WTC11 (cell line): ENCODE measurements at regions not wholly inside any gene's neighbourhood (a gene's known extent, or its start where the extent isn't known, plus 50 kb on each side); places are given as distances from the start of the nearest gene placed in this dataset.

ENCODE experiments used
- ATAC-seq: fragments of 200-7000 bp; cut with Tn5 transposase; 2 replicates; pipeline ENCODE4 v1.10.0; 2021; ENCODE audit warnings: mild to moderate bottlenecking, moderate library complexity
- CTCF ChIA-PET: fragments of 300-600 bp; sonication (Branson Sonifier 250); formaldehyde crosslinking; loops from one replicate; lab custom pipeline; 2021; ENCODE audit warnings: antibody characterized with exemption; lab: Charles Lee
- POLR2A ChIA-PET: fragments of 350-600 bp; sonication (Branson Sonifier 250); formaldehyde crosslinking; loops from one replicate; lab custom pipeline; 2021; ENCODE audit warnings: antibody characterized with exemption; lab: Charles Lee
- DNase-seq: peaks from one replicate; pipeline ENCODE4 v3.0.0; 2021; ENCODE audit warnings: low spot score
- H3K27ac Mint-ChIP-seq: 2 replicates; pipeline ENCODE4 v1.8.0; 2021; ENCODE audit warnings: mixed read lengths
- H3K27me3 Mint-ChIP-seq: 2 replicates; pipeline ENCODE4 v1.8.0; 2021; ENCODE audit warnings: low read depth, mild to moderate bottlenecking, moderate library complexity, mixed read lengths
- H3K36me3 Mint-ChIP-seq: 2 replicates; pipeline ENCODE4 v1.8.0; 2021; ENCODE audit warnings: mixed read lengths
- H3K4me1 Mint-ChIP-seq: 2 replicates; pipeline ENCODE4 v1.8.0; 2022; ENCODE audit warnings: mixed read lengths
- H3K4me3 Mint-ChIP-seq: 2 replicates; pipeline ENCODE4 v1.8.0; 2021; ENCODE audit warnings: mild to moderate bottlenecking, moderate library complexity, mixed read lengths
- H3K9me3 Mint-ChIP-seq: 2 replicates; pipeline ENCODE4 v1.8.0; 2021; ENCODE audit warnings: mixed read lengths
- ATF2 ChIP-seq: sonication (generic); formaldehyde crosslinking; IDR thresholded peaks from 2 replicates; pipeline ENCODE4 v1.8.1; 2022; ENCODE audit warnings: low read depth, missing genetic modification reagents, borderline replicate concordance
- ESRRA ChIP-seq: sonication (generic); formaldehyde crosslinking; IDR thresholded peaks from 2 replicates; pipeline ENCODE4 v1.8.1; 2022; ENCODE audit warnings: mild to moderate bottlenecking, missing genetic modification reagents, borderline replicate concordance
- GABPB1 ChIP-seq: sonication (generic); formaldehyde crosslinking; IDR thresholded peaks from 2 replicates; pipeline ENCODE4 v1.8.1; 2023; ENCODE audit warnings: mild to moderate bottlenecking, missing genetic modification reagents
- GRHL2 ChIP-seq: fragments of 250-450 bp; sonication (Bioruptor Pico); IDR thresholded peaks from 2 replicates; pipeline ENCODE4 v1.8.0; 2022; ENCODE audit warnings: mild to moderate bottlenecking, moderate library complexity; ENCODE audit not compliant: insufficient replicate concordance, severe bottlenecking
- HMGXB4 ChIP-seq: sonication (generic); formaldehyde crosslinking; IDR thresholded peaks from 2 replicates; pipeline ENCODE4 v1.8.1; 2023; ENCODE audit warnings: mild to moderate bottlenecking, moderate library complexity, missing genetic modification reagents
- KAT7 ChIP-seq: sonication (generic); formaldehyde crosslinking; IDR thresholded peaks from 2 replicates; pipeline ENCODE4 v1.8.1; 2023; ENCODE audit warnings: missing genetic modification reagents, mild to moderate bottlenecking, borderline replicate concordance
- MLX ChIP-seq: sonication (generic); formaldehyde crosslinking; IDR thresholded peaks from 2 replicates; pipeline ENCODE4 v1.8.1; 2023; ENCODE audit warnings: mild to moderate bottlenecking, missing genetic modification reagents, moderate library complexity
- MYBL2 ChIP-seq: sonication (generic); formaldehyde crosslinking; IDR thresholded peaks from 2 replicates; pipeline ENCODE4 v1.8.1; 2023; ENCODE audit warnings: mild to moderate bottlenecking, moderate library complexity, missing genetic modification reagents
- NFYB ChIP-seq: sonication (generic); formaldehyde crosslinking; conservative IDR thresholded peaks from 2 replicates; pipeline ENCODE4 v1.8.0; 2022; ENCODE audit warnings: low read depth, missing genetic modification reagents
- NR3C1 ChIP-seq: sonication (generic); formaldehyde crosslinking; conservative IDR thresholded peaks from 2 replicates; pipeline ENCODE4 v1.8.1; 2023; ENCODE audit warnings: low read depth, mild to moderate bottlenecking, missing genetic modification reagents
- RELA ChIP-seq: sonication (generic); formaldehyde crosslinking; IDR thresholded peaks from 2 replicates; pipeline ENCODE4 v1.8.1; 2022; ENCODE audit warnings: missing genetic modification reagents, mild to moderate bottlenecking, borderline replicate concordance
- SOX15 ChIP-seq: fragments of 250-450 bp; sonication (Bioruptor Pico); IDR thresholded peaks from 2 replicates; pipeline ENCODE4 v1.9.0; 2021; ENCODE audit warnings: mild to moderate bottlenecking
- SP1 ChIP-seq: sonication (generic); formaldehyde crosslinking; conservative IDR thresholded peaks from 2 replicates; pipeline ENCODE4 v1.8.1; 2022; ENCODE audit warnings: missing genetic modification reagents
- ZBTB43 ChIP-seq: sonication (generic); formaldehyde crosslinking; IDR thresholded peaks from 2 replicates; pipeline ENCODE4 v1.8.1; 2023; ENCODE audit warnings: mild to moderate bottlenecking, missing genetic modification reagents
- ZNF232 ChIP-seq: sonication (generic); formaldehyde crosslinking; IDR thresholded peaks from 2 replicates; pipeline ENCODE4 v1.8.0; 2022; ENCODE audit warnings: mild to moderate bottlenecking, missing genetic modification reagents
- ZNF263 ChIP-seq: sonication (generic); formaldehyde crosslinking; IDR thresholded peaks from 2 replicates; pipeline ENCODE4 v1.8.1; 2022; ENCODE audit warnings: low read depth, mild to moderate bottlenecking, moderate library complexity, missing genetic modification reagents
- ZNF396 ChIP-seq: fragments of 250-450 bp; sonication (Bioruptor Pico); IDR thresholded peaks from 2 replicates; pipeline ENCODE4 v1.8.0; 2021; ENCODE audit warnings: mild to moderate bottlenecking, moderate library complexity, borderline replicate concordance
- ZNF423 ChIP-seq: fragments of 250-450 bp; sonication (Bioruptor Pico); IDR thresholded peaks from 2 replicates; pipeline ENCODE4 v2.1.2; 2022; ENCODE audit warnings: mild to moderate bottlenecking, moderate library complexity
- ZSCAN18 ChIP-seq: fragments of 250-450 bp; sonication (Bioruptor Pico); IDR thresholded peaks from 2 replicates; pipeline ENCODE4 v2.1.2; 2022; ENCODE audit warnings: mild to moderate bottlenecking, moderate library complexity
- TF ChIP-seq, protein P1 (sequence below): sonication (generic); formaldehyde crosslinking; IDR thresholded peaks from 2 replicates; pipeline ENCODE4 v1.8.0; 2022; ENCODE audit warnings: mild to moderate bottlenecking, missing genetic modification reagents
- TF ChIP-seq, protein P2 (sequence below): sonication (generic); formaldehyde crosslinking; IDR thresholded peaks from 2 replicates; pipeline ENCODE4 v1.8.0; 2022; ENCODE audit warnings: mild to moderate bottlenecking, missing genetic modification reagents
- TF ChIP-seq, protein P3 (sequence below): sonication (generic); formaldehyde crosslinking; IDR thresholded peaks from 2 replicates; pipeline ENCODE4 v1.8.0; 2023; ENCODE audit warnings: missing genetic modification reagents, mild to moderate bottlenecking, borderline replicate concordance

GRCh38 chr3:84744130-84744529, 214.7 kb upstream of the CADM2 start:
- ChIA-PET POLR2A (no interaction called here), CTCF (interaction anchor here (0.6 to 1.0 kb wide), 2 partner anchors 196 to 623 kb away, joined by 3 to 4 read pairs; no protein-coding TSS in a partner anchor)
- H3K27ac Mint-ChIP-seq = peak overlapping the region; percentile 83; the same call in 1 of the 2 replicates

GRCh38 chr3:84755860-84756259, 202.9 kb upstream of the CADM2 start:
- Mint-ChIP-seq H3K27me3 (no peaks in the 10 kb centered on the region), H3K36me3 (no peaks in the 10 kb centered on the region; the same call in 1 of the 2 replicates), H3K9me3 (peaks cover 20% of the 10 kb centered on the region), H3K4me3 (no peak overlapping the region), H3K4me1 (peaks cover 10% of the 10 kb centered on the region), H3K27ac (no peak overlapping the region)
- CTCF ChIA-PET = no interaction called here
- ATAC-seq = no peak
- POLR2A ChIA-PET = no interaction called here
- no peak for DNase-seq
- TF ChIP-seq GRHL2 (CRISPR knock-in tag) (no peak), ZBTB43 (no peak), ZNF423 (no peak), RELA (CRISPR knock-in tag) (no peak), ZSCAN18 (CRISPR knock-in tag) (no peak), KAT7 (CRISPR knock-in tag) (no peak), ZNF232 (CRISPR knock-in tag) (no peak), HMGXB4 (CRISPR knock-in tag) (no peak), ESRRA (CRISPR knock-in tag) (no peak), SP1 (CRISPR knock-in tag) (no peak)
- TF ChIP-seq, protein P1, sequence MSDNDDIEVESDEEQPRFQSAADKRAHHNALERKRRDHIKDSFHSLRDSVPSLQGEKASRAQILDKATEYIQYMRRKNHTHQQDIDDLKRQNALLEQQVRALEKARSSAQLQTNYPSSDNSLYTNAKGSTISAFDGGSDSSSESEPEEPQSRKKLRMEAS (CRISPR knock-in tag) = no peak
- TF ChIP-seq, protein P2, sequence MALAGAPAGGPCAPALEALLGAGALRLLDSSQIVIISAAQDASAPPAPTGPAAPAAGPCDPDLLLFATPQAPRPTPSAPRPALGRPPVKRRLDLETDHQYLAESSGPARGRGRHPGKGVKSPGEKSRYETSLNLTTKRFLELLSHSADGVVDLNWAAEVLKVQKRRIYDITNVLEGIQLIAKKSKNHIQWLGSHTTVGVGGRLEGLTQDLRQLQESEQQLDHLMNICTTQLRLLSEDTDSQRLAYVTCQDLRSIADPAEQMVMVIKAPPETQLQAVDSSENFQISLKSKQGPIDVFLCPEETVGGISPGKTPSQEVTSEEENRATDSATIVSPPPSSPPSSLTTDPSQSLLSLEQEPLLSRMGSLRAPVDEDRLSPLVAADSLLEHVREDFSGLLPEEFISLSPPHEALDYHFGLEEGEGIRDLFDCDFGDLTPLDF = no peak

More at GRCh38 chr3:84744130-84744529, 214.7 kb upstream of the CADM2 start:
- H3K27me3 Mint-ChIP-seq = no peaks in the 10 kb centered on the region
- ATAC-seq = no peak
- peaks cover 6% of the 10 kb centered on the region for H3K4me1 Mint-ChIP-seq
- no peak for DNase-seq
- H3K4me3 Mint-ChIP-seq = no peak overlapping the region
- H3K36me3 Mint-ChIP-seq = no peaks in the 10 kb centered on the region
- no peaks in the 10 kb centered on the region for H3K9me3 Mint-ChIP-seq
- no peak for TF ChIP-seq SOX15 (CRISPR knock-in tag)
- TF ChIP-seq ZNF396 (CRISPR knock-in tag) = no peak
- TF ChIP-seq NR3C1 (CRISPR knock-in tag) = no peak
- no peak for TF ChIP-seq ATF2 (CRISPR knock-in tag)
- TF ChIP-seq, protein P3, sequence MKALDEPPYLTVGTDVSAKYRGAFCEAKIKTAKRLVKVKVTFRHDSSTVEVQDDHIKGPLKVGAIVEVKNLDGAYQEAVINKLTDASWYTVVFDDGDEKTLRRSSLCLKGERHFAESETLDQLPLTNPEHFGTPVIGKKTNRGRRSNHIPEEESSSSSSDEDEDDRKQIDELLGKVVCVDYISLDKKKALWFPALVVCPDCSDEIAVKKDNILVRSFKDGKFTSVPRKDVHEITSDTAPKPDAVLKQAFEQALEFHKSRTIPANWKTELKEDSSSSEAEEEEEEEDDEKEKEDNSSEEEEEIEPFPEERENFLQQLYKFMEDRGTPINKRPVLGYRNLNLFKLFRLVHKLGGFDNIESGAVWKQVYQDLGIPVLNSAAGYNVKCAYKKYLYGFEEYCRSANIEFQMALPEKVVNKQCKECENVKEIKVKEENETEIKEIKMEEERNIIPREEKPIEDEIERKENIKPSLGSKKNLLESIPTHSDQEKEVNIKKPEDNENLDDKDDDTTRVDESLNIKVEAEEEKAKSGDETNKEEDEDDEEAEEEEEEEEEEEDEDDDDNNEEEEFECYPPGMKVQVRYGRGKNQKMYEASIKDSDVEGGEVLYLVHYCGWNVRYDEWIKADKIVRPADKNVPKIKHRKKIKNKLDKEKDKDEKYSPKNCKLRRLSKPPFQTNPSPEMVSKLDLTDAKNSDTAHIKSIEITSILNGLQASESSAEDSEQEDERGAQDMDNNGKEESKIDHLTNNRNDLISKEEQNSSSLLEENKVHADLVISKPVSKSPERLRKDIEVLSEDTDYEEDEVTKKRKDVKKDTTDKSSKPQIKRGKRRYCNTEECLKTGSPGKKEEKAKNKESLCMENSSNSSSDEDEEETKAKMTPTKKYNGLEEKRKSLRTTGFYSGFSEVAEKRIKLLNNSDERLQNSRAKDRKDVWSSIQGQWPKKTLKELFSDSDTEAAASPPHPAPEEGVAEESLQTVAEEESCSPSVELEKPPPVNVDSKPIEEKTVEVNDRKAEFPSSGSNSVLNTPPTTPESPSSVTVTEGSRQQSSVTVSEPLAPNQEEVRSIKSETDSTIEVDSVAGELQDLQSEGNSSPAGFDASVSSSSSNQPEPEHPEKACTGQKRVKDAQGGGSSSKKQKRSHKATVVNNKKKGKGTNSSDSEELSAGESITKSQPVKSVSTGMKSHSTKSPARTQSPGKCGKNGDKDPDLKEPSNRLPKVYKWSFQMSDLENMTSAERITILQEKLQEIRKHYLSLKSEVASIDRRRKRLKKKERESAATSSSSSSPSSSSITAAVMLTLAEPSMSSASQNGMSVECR = no peak
- no peak for TF ChIP-seq MYBL2 (CRISPR knock-in tag)
- TF ChIP-seq ZNF263 (CRISPR knock-in tag) = no peak
- no peak for TF ChIP-seq MLX (CRISPR knock-in tag)
- no peak for TF ChIP-seq GABPB1 (CRISPR knock-in tag)
- no peak for TF ChIP-seq ZNF232 (CRISPR knock-in tag)
- no peak for TF ChIP-seq NFYB
